ENCODE measurements at regions not wholly inside any gene's neighbourhood (a gene's known extent, or its start where the extent isn't known, plus 50 kb on each side); places are given as distances from the start of the nearest gene placed in this dataset.

GRCh38 chrX:127302841-127303240 lies 483.3 kb downstream of the PRR32 start:
- TF ChIP-seq GFI1B (tag by site-specific recombination; IDR thresholded peaks at IDR 0.05): no peak
- no peak for TF ChIP-seq MZF1 (tag by site-specific recombination; IDR thresholded peaks at IDR 0.05; ENCODE audit: borderline replicate concordance)
- TF ChIP-seq CTCF (tag by site-specific recombination; IDR thresholded peaks at IDR 0.05): no peak
- no peak for TF ChIP-seq SALL2 (tag by site-specific recombination; IDR thresholded peaks at IDR 0.05; ENCODE audit: borderline replicate concordance)
- TF ChIP-seq ZNF266 (tag by site-specific recombination; IDR thresholded peaks at IDR 0.05; ENCODE audit: low read depth): no peak

All from HEK293 (cell line).